Gastroesophageal sphincter (tissue), 3 donors: ENCODE measurements at regions not wholly inside any gene's neighbourhood (a gene's known extent, or its start where the extent isn't known, plus 50 kb on each side); places are given as distances from the start of the nearest gene placed in this dataset.

Source experiments
- CTCF ChIP-seq, 4 experiments: fragments of 200-600 bp in 2 of 4; fragments of 450-650 bp in 2 of 4; sonication (generic) in 1 of 4; IDR thresholded peaks; one replicate each; pipeline ENCODE4 v1.5.1; 2017 to 2019; ENCODE audit warnings: antibody characterized with exemption in 4 of 4, mild to moderate bottlenecking in 2 of 4, moderate library complexity in 2 of 4
- POLR2A ChIP-seq, 2 donors: fragments of 450-650 bp; IDR thresholded peaks; one replicate each; pipeline ENCODE4 v1.6.1; 2017; ENCODE audit warnings: antibody characterized with exemption in 2 of 2, mild to moderate bottlenecking in 2 of 2, moderate library complexity in 1 of 2
- POLR2AphosphoS5 ChIP-seq: sonication (generic); formaldehyde crosslinking; IDR thresholded peaks from one replicate; pipeline ENCODE4 v1.6.1; 2017; ENCODE audit warnings: antibody characterized with exemption

GRCh38 chr16:63690961-63691360 lies 1430.9 kb downstream of the CDH11 start:
- no peak for TF ChIP-seq POLR2A (IDR thresholded peaks at IDR 0.05)
- TF ChIP-seq CTCF (IDR thresholded peaks at IDR 0.05): no peak
- no peak for TF ChIP-seq POLR2AphosphoS5
